ENCODE measurements at regions not wholly inside any gene's neighbourhood (a gene's known extent, or its start where the extent isn't known, plus 50 kb on each side); places are given as distances from the start of the nearest gene placed in this dataset.

- Histone ChIP-seq H3K27me3 (replicated peaks in 1 of 2; ENCODE audit: control insufficient read depth in 2 of 2, insufficient read depth in 2 of 2, low read length in 1 of 2) (no peaks in the 10 kb centered on the region), H3K79me2 (ENCODE audit: control insufficient read depth, insufficient read depth, low read length) (no peaks in the 10 kb centered on the region), H3K4me2 (ENCODE audit: control insufficient read depth, insufficient read depth) (no peak overlapping the region), H3K9ac (ENCODE audit: control insufficient read depth, insufficient read depth, low read length) (no peak overlapping the region), H2AFZ (ENCODE audit: control insufficient read depth, low read depth, low read length) (no peak overlapping the region), H4K20me1 (ENCODE audit: control insufficient read depth, insufficient read depth) (no peaks in the 10 kb centered on the region), H3K4me3 (no peak overlapping the region), H3K9me3 (replicated peaks; ENCODE audit: control insufficient read depth, insufficient read depth, low read length) (no peaks in the 10 kb centered on the region), H3K4me1 (ENCODE audit: control insufficient read depth, insufficient read depth, low read length) (no peaks in the 10 kb centered on the region), H3K27ac (ENCODE audit: control insufficient read depth, insufficient read depth) (no peak overlapping the region), H3K36me3 (ENCODE audit: control insufficient read depth in 2 of 2, insufficient read depth in 2 of 2, low read length in 1 of 2) (no peaks in the 10 kb centered on the region)
- CTCF ChIA-PET: interaction anchor here (1.4 kb wide), 1 partner anchor 21 kb away, joined by 3 read pairs; no protein-coding TSS in a partner anchor
- no peak for FAIRE-seq
- no peak for DNase-seq (ENCODE audit: low read depth, low spot score)
- 0% methylated on average over 1 of the region's 1 CpG for WGBS (ENCODE audit: insufficient coverage, insufficient replicate concordance, low lambda C conversion rate, missing lambda C conversion rate)
- POLR2A ChIA-PET: no interaction called here
- SMC1A ChIA-PET (ENCODE audit: uncharacterized antibody, unreplicated experiment): interaction anchor here (1.1 kb wide), 1 partner anchor 8 kb away, joined by 3 read pairs; no protein-coding TSS in a partner anchor
- TF ChIP-seq SREBF1 (IDR thresholded peaks at IDR 0.05; ENCODE audit: low read length): no peak
- TF ChIP-seq YBX1 (IDR thresholded peaks at IDR 0.05): no peak
- no peak for TF ChIP-seq E2F8 (IDR thresholded peaks at IDR 0.05; ENCODE audit: low read depth, partially characterized antibody)
- TF ChIP-seq HDAC6 (IDR thresholded peaks at IDR 0.05; ENCODE audit: unreplicated experiment): no peak
- no peak for ATAC-seq
- intact Hi-C loops (cut with micrococcal nuclease; ENCODE audit: unreplicated experiment) (no loop called here), in situ Hi-C loops (cut with MboI) (loop anchor here (25.0 kb wide), 1 partner anchor 458 kb away; no protein-coding TSS in a partner anchor)
- RAD21 ChIA-PET (ENCODE audit: unreplicated experiment): interaction anchor here (1.2 kb wide), 1 partner anchor 946 kb away, joined by 4 read pairs; no protein-coding TSS in a partner anchor
- BruUV-seq (replicated peaks): no TSS peak
Measured at GRCh38 chr7:13745530-13745929, 243.9 kb downstream of the ETV1 start.

GRCh38 chr7:13748998-13749397 is 240.5 kb downstream of the ETV1 start:
- WGBS (ENCODE audit: insufficient coverage, insufficient replicate concordance, low lambda C conversion rate, missing lambda C conversion rate): 44% methylated on average over 6 of the region's 6 CpGs
- Histone ChIP-seq H3K4me1 (ENCODE audit: control insufficient read depth, insufficient read depth, low read length) (no peaks in the 10 kb centered on the region), H3K9ac (ENCODE audit: control insufficient read depth, insufficient read depth, low read length) (no peak overlapping the region), H2AFZ (ENCODE audit: control insufficient read depth, low read depth, low read length) (no peak overlapping the region), H4K20me1 (ENCODE audit: control insufficient read depth, insufficient read depth) (no peaks in the 10 kb centered on the region), H3K4me2 (ENCODE audit: control insufficient read depth, insufficient read depth) (no peak overlapping the region), H3K79me2 (ENCODE audit: control insufficient read depth, insufficient read depth, low read length) (no peaks in the 10 kb centered on the region), H3K4me3 (no peak overlapping the region), H3K9me3 (replicated peaks; ENCODE audit: control insufficient read depth, insufficient read depth, low read length) (no peaks in the 10 kb centered on the region), H3K27me3 (replicated peaks in 1 of 2; ENCODE audit: control insufficient read depth in 2 of 2, insufficient read depth in 2 of 2, low read length in 1 of 2) (no peaks in the 10 kb centered on the region), H3K36me3 (ENCODE audit: control insufficient read depth in 2 of 2, insufficient read depth in 2 of 2, low read length in 1 of 2) (no peaks in the 10 kb centered on the region), H3K27ac (ENCODE audit: control insufficient read depth, insufficient read depth) (no peak overlapping the region)
- CTCF ChIA-PET: interaction anchor here (0.8 to 0.9 kb wide), 2 partner anchors 29 to 463 kb away, joined by 3 to 4 read pairs; no protein-coding TSS in a partner anchor
- intact Hi-C loops (cut with micrococcal nuclease; ENCODE audit: unreplicated experiment): no loop called here
- in situ Hi-C loops (cut with MboI): loop anchor here (25.0 kb wide), 1 partner anchor 462 kb away; no protein-coding TSS in a partner anchor
- POLR2A ChIA-PET: no interaction called here
- FAIRE-seq (no peak), DNase-seq (ENCODE audit: low read depth, low spot score) (no peak), ATAC-seq (no peak)
- no TSS peak for BruUV-seq (replicated peaks)
- SMC1A ChIA-PET (ENCODE audit: uncharacterized antibody, unreplicated experiment): no interaction called here
- RAD21 ChIA-PET (ENCODE audit: unreplicated experiment): interaction anchor here (0.5 kb wide), 1 partner anchor 223 kb away, joined by 3 read pairs; no protein-coding TSS in a partner anchor
- TF ChIP-seq MYC (IDR thresholded peaks at IDR 0.05; ENCODE audit: insufficient read depth, insufficient read length, insufficient replicate concordance, low read length, severe bottlenecking) (no peak), SREBF1 (IDR thresholded peaks at IDR 0.05; ENCODE audit: low read length) (no peak), ZNF274 (IDR thresholded peaks at IDR 0.05; ENCODE audit: insufficient read depth, insufficient read length) (no peak), TBL1XR1 (IDR thresholded peaks at IDR 0.05; ENCODE audit: low read depth, low read length) (no peak), IKZF1 (conservative IDR thresholded peaks at IDR 0.05) (no peak), KDM1A (IDR thresholded peaks at IDR 0.05; ENCODE audit: borderline replicate concordance) (no peak), CREM (IDR thresholded peaks at IDR 0.05; ENCODE audit: low read depth) (no peak), SRF (IDR thresholded peaks at IDR 0.05; ENCODE audit: low read depth in 2 of 2, low read length in 2 of 2) (no peak), TCF3 (IDR thresholded peaks at IDR 0.05; ENCODE audit: borderline replicate concordance, insufficient read depth, low read depth, low read length) (no peak)

All from GM12878 (cell line).